ENCODE measurements at regions not wholly inside any gene's neighbourhood (a gene's known extent, or its start where the extent isn't known, plus 50 kb on each side); places are given as distances from the start of the nearest gene placed in this dataset.

- H3K36me3 Mint-ChIP-seq (ENCODE audit: low read depth, unreplicated experiment) = no peaks in the 10 kb centered on the region
- H3K27ac Mint-ChIP-seq (ENCODE audit: unreplicated experiment) = no peak overlapping the region
- H3K4me3 Mint-ChIP-seq (ENCODE audit: unreplicated experiment) = no peak overlapping the region
- no peaks in the 10 kb centered on the region for H3K27me3 Mint-ChIP-seq (ENCODE audit: unreplicated experiment)
- no peaks in the 10 kb centered on the region for H3K9me3 Mint-ChIP-seq (ENCODE audit: unreplicated experiment)
- H3K4me1 Mint-ChIP-seq (ENCODE audit: unreplicated experiment) = no peaks in the 10 kb centered on the region
- DNase-seq (ENCODE audit: low spot score) = no peak
- TF ChIP-seq, protein P1, sequence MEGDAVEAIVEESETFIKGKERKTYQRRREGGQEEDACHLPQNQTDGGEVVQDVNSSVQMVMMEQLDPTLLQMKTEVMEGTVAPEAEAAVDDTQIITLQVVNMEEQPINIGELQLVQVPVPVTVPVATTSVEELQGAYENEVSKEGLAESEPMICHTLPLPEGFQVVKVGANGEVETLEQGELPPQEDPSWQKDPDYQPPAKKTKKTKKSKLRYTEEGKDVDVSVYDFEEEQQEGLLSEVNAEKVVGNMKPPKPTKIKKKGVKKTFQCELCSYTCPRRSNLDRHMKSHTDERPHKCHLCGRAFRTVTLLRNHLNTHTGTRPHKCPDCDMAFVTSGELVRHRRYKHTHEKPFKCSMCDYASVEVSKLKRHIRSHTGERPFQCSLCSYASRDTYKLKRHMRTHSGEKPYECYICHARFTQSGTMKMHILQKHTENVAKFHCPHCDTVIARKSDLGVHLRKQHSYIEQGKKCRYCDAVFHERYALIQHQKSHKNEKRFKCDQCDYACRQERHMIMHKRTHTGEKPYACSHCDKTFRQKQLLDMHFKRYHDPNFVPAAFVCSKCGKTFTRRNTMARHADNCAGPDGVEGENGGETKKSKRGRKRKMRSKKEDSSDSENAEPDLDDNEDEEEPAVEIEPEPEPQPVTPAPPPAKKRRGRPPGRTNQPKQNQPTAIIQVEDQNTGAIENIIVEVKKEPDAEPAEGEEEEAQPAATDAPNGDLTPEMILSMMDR (IDR thresholded peaks at IDR 0.05; ENCODE audit: unreplicated experiment) = no peak
These were observed 127.5 kb upstream of the AFF2 start for GRCh38 chrX:148372925-148373324.

GRCh38 chrX:148376342-148376741, 124.1 kb upstream of the AFF2 start:
- Mint-ChIP-seq H3K27ac (ENCODE audit: unreplicated experiment) (no peak overlapping the region), H3K27me3 (ENCODE audit: unreplicated experiment) (peaks cover 2% of the 10 kb centered on the region), H3K9me3 (ENCODE audit: unreplicated experiment) (no peaks in the 10 kb centered on the region), H3K4me3 (ENCODE audit: unreplicated experiment) (no peak overlapping the region), H3K4me1 (ENCODE audit: unreplicated experiment) (no peaks in the 10 kb centered on the region), H3K36me3 (ENCODE audit: low read depth, unreplicated experiment) (no peaks in the 10 kb centered on the region)
- DNase-seq (ENCODE audit: low spot score) = no peak
- TF ChIP-seq, protein P1 (IDR thresholded peaks at IDR 0.05; ENCODE audit: unreplicated experiment) = no peak

DNA sequence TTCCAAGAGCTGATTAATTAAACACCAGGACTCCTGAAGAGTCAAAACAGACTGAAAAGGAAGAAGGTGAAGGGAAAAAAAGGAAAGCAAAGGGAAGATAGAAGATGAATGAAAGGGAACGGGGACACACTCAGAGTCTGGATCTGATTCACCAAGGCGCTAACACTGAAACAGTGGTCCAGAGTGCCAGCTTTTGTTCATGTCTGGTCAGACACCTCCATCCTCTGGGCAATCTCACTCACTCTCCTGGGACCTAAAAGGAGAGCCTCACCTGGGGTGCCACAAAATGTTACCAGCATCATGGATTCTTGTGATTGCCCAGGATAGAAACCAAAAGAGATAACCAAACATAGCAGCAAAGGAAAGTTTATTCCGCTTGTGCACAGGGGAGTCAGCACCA, 120.3 kb upstream of the AFF2 start:
- H3K9me3 Mint-ChIP-seq (ENCODE audit: unreplicated experiment) = no peaks in the 10 kb centered on the region
- no peaks in the 10 kb centered on the region for H3K36me3 Mint-ChIP-seq (ENCODE audit: low read depth, unreplicated experiment)
- H3K27me3 Mint-ChIP-seq (ENCODE audit: unreplicated experiment) = peaks cover 2% of the 10 kb centered on the region

GRCh38 chrX:148380650-148381561, 119.5 kb upstream of the AFF2 start:
- Mint-ChIP-seq H3K9me3 (ENCODE audit: unreplicated experiment) (no peaks in the 10 kb centered on the region), H3K4me3 (ENCODE audit: unreplicated experiment) (no peak overlapping the region)

More for the DNA sequence above, 120.3 kb upstream of the AFF2 start:
- Mint-ChIP-seq H3K4me1 (ENCODE audit: unreplicated experiment) (peaks cover 3% of the 10 kb centered on the region), H3K4me3 (ENCODE audit: unreplicated experiment) (no peak overlapping the region), H3K27ac (ENCODE audit: unreplicated experiment) (no peak overlapping the region)
- TF ChIP-seq, protein P1 (IDR thresholded peaks at IDR 0.05; ENCODE audit: unreplicated experiment) = no peak
- DNase-seq (ENCODE audit: low spot score) = no peak

More at GRCh38 chrX:148380650-148381561, 119.5 kb upstream of the AFF2 start:
- TF ChIP-seq, protein P1 (IDR thresholded peaks at IDR 0.05; ENCODE audit: unreplicated experiment) = no peak
- Mint-ChIP-seq H3K27ac (ENCODE audit: unreplicated experiment) (no peak overlapping the region), H3K36me3 (ENCODE audit: low read depth, unreplicated experiment) (no peaks in the 10 kb centered on the region), H3K27me3 (ENCODE audit: unreplicated experiment) (peaks cover 2% of the 10 kb centered on the region), H3K4me1 (ENCODE audit: unreplicated experiment) (peaks cover 3% of the 10 kb centered on the region)
- no peak for DNase-seq (ENCODE audit: low spot score)
